HG03025 (cell line): ENCODE measurements at regions not wholly inside any gene's neighbourhood (a gene's known extent, or its start where the extent isn't known, plus 50 kb on each side); places are given as distances from the start of the nearest gene placed in this dataset.

Experiments used
- ATAC-seq: cut with Tn5 transposase; IDR thresholded peaks from one replicate; pipeline ENCODE4 v1.9.1; 2021; ENCODE audit warnings: mild to moderate bottlenecking, moderate library complexity; ENCODE audit not compliant: unreplicated experiment, low FRiP score

DNA sequence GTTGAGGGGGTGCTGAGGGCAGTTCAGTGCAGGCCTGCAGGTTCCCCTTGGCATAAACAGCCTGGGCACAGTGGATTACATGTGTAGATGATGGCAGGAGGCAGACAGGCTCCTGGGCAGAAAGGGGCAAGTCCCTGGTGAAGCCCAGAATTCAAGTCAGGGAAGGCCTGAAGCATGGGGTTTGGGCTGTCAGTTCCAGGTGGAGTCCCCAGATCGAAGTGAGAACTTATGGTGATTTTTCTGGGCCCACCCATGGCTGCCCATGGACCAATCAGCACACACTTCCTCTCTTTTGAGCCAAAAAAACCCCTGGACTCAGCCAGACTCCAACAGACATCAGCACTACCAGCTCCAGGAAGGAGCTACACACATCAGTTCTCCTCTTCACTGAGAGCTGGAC is 529.1 kb downstream of the PPARGC1A start:
- no peak for ATAC-seq

DNA sequence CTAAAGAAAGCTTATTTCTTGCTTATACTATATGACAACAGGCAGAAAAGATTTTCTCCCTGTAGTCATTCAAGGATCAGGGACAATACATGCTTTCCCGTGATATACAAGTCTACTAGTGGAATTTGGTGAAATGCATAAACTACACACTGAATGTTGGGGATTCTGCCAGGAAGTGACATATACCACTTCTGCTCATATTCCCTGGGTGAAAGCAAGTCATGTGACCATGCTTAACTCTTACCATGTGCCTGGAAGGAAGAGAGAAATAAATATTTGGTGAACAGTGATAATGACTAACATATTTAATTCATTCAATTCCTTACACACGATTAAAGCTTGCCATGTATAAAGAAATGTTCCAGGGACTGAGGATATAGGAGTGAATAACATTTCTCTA is 534.6 kb downstream of the PPARGC1A start:
- ATAC-seq, result no peak

DNA sequence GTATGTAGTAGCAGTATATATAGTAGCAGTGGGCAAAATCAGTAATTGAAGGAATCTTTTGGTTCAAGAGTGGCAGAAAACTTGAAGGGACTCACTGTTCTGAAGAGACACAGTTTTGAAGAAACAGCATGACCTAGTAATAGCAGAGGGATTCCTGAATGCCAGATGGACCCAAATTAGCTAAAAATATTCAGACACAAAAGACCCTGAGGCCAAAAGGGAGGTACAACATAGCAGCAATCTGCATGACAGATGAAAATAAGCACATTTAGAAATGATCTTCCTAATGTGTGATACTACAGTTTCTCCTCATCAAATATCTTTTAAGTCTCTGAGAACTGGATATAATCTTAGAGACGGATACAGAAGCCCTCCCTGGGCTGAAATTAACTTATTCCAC is 536.6 kb downstream of the PPARGC1A start:
- no peak for ATAC-seq

DNA sequence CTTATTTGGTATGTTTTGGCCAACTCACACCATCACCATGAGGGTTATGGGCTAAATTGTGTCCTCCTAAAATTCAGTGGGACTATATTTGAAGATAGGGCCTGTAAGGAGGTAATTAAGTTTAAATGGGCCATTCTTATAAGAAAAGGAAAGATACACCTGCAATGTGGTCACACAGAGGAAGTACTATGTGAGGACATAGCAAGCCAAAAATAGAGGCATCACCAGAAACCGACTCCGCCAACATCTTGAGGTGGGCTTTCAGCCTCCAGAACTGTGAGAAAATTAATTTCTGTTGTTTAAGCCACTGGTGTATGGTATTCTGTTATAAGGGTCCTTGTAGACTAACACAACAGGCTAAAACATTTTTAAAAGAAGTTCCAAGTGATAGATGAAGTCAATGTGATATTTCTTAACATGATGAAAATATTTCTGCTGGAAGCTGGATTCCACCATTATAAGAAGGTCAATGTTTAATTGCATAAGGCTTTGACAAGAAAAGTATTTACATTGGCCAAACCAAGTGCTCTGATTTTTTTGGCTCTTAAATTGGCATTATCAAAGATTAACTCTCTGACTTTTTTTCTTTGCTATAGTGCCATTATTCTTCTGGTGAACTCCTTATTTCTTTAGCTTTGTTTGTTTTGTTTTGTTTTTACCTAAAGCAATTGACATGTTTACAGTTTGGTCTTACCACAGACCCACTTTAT is 540.9 kb downstream of the PPARGC1A start:
- no peak for ATAC-seq

DNA sequence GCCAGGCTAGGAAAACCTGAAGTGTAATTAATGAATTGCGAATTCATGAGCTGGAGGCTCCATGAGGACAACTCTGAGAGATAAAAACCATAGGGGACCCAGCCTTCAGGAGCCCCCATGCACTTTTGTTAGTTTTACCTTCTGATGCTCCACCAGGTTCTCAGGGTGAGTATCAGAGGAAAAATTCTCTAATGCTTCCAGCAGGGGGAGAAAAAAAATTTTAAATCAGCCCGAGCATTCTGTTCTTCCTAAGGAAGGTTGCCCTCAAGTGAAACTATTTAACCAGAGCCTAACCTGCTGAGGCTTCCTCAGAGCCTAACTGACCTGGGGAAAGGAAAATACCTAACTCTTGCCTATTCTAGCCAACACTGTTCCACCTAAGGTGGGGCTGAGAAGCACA is 552.6 kb downstream of the PPARGC1A start:
- no peak for ATAC-seq

DNA sequence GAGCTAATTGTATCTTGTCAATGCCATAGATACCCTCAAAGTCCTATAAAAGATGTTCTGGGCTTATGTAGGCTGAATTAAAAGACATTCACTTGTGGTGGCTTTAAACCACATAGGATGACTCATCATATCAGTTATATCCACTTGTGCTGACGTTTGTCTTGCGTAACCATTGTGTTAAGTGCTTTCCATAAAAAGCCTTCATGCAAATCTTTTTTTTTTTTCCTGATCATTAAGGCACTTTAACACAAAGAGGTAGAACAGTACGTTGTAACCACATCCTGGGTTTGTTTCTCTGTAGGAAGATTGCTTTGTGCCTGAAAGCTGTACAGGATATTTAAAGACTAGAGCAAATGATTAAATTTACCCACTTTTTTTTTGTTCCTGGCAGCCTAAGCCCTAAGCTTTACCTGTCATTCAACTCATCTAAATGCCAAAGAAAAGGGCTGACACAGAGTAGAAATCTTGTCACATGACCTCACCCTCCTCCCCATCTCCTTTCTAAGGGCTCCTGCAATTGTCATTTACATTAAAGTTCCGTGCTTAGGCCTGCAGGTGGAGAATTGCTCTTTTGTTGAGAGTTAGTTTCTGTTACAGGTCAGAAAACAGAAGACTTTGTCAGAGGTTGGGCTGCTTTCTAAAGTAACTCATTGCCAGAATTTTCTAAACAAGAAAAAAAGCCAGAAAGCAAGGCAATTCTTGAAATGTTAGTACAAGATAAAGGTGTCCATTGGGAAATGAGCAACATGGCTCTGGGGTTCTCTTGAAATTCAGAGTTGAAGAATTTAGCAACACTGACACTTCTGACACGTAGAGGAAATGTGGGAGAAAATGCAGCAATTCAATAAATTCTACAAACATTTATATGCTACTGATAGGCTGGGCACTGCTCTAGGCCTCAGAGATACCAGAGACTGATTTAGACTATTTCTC is 555.6 kb downstream of the PPARGC1A start:
- ATAC-seq, result peak; percentile 74

DNA sequence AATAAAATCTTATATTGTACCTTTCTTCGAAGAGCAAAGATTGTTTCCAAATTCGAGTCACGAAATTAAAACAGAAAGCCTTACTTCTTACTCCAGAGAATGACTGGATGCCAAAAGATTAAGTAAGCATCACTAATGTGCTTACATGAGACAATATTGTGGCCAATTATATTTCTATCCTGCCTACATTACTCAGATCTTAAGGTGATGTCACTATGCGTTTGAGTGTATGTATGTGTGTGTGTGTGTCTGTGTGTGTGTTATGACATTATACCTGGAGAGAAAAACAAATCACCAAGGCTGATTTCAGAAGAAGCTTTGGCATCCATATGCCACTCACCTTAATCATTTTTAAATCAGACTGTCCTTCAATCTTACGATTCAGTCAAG is 556.3 kb downstream of the PPARGC1A start:
- ATAC-seq, result no peak

DNA sequence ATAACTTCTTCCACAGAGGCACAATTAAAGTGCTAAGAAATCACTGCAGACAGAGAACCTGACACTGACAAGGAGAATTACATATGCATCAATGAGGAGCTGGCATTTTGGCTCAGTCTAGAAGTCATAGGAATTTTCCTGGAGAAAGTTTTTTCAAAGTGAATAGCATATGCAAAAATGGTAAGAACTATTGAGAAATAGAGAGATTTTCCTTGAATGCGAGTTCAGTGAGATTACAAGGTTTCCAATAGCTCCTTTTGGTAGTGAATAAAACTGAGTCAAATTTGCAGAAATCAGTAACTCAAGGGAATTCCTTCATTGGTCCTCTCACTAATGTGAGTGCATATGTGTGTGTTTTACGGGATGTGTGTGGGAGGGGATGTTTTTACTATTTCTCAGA is 557.5 kb downstream of the PPARGC1A start:
- ATAC-seq, result no peak

DNA sequence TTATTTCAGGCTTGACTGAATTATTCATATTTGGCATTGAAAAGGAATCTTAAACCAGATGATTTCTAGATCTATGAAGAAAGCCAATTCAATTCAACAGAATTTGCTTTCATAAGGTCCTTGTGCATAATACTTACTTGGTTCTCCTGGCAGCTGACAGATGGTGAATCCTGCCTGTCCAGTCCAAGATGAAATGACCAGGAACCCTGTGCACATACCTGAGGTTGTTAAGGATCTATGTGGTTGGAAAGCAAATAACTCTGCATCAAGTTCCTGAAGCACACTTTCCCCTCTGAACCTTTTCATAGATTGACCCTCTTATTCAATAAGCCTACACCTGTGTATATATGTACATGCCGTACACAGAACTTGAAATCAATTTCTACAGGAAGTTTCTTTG is 562.7 kb downstream of the PPARGC1A start:
- ATAC-seq, result no peak

DNA sequence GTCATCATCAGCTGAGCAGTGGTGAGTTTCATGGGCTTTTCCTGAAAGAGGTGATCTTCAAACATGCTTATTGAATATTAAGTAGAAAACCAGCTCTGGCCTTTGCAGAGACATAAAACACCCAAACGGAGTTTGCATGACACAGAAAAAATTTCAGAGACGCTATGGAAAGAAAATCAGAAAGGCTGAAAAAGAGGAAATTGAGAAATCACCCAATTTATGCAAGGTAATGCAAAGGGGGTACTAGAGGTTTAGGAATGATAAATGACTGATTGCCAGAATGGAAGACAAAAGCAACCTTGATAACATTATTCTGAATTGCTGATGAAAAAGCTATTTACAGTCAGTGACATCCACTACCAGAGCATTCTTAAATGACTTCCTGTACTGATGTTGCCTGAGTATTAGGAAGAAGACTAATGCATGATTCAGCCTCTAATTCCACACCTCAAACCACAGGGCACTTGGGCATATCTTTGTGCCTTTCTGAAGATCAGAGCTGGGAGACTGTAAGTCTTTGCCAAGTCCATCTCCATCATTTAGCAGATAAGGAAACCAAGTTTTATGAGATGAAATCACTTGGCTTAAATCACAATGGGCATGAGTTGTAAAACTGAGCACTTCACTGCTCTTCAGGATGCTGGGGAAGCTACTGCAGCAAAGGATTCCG is 565.7 kb downstream of the PPARGC1A start:
- no peak for ATAC-seq

DNA sequence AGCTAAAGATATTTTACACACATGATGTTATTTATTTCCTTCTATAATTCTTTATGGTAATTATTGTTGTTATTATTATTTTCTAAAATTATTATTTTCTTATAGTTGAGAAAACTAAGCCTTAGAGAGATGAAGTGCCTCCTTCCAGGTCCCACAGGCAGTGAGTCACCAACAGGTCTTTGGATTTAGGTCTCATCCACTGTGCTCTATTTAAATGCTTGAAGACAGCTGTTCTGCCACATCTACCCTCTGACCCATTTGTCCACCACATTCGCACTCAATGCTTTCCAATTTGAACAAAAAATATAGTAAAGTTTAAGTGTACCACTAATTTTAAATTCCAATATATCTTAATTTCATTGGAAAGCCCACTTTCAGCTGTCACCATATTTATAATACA is 566.4 kb downstream of the PPARGC1A start:
- ATAC-seq, result no peak

DNA sequence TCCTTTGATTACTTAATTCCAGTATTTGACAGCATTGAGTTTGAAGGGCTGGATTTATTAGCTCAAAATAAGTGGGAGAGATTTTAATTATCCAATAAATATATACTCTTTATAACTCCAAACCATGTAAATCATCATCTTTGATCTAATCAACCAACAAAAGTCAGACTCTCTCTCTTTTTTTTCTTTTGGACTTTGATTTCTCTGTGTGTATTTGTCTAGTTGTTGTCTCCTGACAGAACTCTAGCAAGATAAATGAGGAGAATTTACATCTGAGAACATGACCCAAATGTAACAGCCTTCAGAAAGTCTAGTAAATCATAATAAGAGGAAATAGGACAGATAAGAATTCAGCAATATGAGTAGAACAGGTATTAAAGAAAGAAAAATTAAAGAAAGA is 567.1 kb downstream of the PPARGC1A start:
- ATAC-seq, result no peak

DNA sequence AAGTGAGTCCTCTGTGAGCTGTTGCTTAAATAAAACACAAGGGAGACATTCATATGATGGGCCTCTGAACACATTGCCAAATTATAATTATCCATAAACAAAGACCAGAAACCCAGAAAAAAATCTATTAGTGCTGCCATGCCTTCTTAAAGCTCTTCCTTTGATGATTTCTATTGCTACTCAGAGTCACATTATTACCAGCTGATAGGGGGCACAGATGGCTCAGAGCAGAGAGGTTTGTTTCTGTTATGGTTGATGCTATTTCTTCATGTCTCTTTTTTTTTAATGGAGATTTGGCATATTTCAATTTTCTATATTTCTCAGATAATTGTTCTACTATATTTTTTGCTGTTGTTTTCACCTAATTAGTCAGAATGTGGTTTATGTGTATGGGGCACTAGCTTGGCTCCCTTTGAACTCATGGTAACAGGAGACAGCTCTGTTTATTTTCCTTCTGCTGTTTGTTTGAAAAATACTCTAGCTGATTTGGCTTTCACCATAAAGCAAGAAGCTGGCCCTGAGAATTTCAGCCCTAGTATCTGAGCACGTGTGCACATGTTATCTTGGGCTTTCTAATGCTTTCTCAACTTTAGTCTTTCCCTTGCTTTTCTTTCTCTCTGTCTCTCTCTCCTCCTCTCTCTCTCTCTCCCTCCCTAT is 568.8 kb downstream of the PPARGC1A start:
- ATAC-seq, result no peak

DNA sequence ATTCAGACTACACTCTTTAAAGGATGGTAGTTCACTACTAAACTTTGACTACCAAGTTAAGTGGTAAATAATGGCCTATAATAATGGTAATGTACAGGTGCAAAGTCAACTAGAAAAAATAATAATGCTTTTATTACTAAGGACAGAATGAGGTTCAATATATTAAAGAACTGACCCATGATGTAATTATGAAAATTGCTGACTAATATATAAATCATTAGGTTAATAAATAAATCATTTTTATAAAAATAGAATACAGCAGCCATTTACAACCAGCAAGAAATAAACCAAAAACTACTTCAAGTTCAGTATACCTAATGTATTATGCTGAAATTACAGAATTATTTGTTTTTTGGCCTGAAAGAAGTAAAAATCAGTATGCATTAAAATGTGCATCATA is 577.2 kb downstream of the PPARGC1A start:
- ATAC-seq, result no peak

DNA sequence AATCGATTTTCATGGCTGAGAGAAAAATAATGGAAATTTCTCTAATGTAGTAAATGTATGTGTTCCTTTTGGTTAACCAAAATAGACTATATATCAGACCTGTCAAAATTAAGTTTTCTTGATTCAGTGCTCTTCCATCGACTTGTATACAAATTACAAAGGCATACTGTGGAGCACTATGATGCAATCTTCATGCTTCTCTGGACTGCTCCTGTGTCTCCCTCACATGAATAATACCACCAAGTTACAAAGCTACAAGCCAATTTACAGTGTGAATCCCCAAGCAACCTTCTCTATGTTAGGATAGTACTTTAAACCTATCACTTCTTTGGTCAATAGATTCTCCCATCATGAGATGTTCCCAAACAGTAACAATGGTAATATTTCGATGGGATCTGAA is 577.9 kb downstream of the PPARGC1A start:
- no peak for ATAC-seq

DNA sequence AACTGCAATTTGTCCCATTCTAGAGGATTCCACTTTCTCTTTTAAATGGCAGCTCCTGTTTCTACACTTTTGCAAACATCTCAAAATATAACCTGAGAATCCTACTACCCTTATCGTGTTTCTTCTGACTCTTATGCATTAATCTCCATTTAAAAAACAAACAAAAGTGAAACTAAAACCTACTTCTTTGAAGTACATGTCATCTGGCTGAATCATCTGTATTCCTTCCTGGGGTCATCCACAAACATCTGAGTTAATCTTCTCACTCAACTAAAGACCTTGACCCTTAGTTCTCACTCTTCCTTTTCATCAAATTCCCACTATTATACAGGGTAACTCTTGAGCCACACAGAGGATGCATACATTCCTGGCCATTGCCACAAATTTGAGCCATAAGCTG is 584.8 kb downstream of the PPARGC1A start:
- no peak for ATAC-seq

DNA sequence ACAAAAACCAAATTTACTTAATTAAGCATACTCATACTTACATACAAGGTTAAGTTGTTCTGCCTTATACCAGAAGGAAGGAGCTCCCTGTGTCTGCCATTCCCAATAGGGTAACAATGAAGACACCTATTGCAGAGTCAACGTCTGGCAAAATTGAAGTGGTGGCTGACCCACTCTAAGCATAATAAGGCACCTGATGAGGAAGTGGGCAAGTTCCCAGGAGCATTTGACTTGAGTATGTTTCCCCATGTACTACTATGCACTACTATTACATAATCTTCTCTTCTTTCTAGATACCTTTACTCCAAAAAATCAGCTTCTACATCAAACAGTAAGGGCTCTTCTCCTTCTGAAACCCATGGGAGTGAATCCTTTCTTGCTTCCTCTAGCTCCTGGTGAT is 591.5 kb downstream of the PPARGC1A start:
- no peak for ATAC-seq

DNA sequence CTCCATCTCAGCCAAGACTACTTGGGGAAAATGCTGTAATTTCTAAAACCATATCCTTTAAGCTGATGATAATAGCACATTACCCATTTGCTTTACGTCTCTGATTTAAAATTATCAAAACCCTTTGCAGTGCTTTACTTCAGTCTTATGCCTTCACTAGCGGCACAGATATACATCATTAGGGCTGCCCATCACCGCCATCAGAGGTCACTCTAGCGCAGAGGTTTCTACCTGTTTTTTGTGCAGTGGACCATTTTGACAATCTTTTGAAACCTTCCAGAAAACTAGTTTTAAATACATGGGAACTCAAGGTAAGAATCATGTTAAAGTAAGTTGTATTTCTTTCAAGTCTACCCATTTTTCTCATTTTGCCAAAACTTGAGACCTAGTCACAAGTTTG is 592.5 kb downstream of the PPARGC1A start:
- no peak for ATAC-seq

DNA sequence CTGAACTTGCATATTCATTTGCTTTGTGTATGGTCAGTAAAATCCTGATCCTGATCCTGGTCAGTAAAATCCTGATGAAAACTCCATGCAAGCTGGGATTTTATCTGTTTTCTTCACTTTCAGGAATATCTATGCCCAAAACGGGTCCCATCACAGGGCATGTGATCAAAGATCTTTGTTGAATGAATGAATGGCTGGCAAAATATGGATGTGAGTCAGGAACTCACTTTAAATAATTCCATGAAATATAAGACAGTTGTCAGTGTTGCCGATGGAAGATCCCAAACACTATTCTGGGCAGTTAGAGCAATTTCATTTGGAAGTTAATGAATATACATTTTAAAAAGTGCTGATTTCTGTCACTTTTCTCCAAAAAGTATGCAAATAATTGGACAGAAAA is 598.4 kb downstream of the GBA3 start:
- ATAC-seq, result no peak

DNA sequence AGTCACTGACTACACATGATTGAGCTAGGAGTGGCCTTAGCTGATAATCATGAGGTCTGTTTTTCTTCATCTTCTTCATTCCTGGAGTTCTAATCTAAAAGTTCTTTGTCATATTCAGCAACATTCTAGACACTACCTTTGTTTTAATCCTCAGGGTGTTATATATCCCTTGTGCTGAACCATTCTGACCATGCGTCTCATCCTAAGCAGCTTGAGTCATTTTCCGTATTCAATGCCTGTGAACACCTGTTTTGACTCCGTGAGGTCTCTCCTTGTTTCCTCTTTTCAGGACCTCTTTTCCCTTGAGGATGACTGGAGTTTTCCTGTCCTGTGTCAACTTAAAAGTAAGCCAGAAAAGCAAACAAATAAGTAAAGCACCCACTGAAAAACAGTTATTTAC is 597.9 kb downstream of the GBA3 start:
- ATAC-seq, result no peak
